Stomach (tissue), 4 donors: ENCODE measurements at regions not wholly inside any gene's neighbourhood (a gene's known extent, or its start where the extent isn't known, plus 50 kb on each side); places are given as distances from the start of the nearest gene placed in this dataset.

Source experiments
- CTCF ChIP-seq, 7 experiments: fragments of 450-650 bp in 4 of 7; fragments of 200-600 bp in 3 of 7; sonication (generic) in 3 of 7; IDR thresholded peaks; one replicate each; pipeline ENCODE4 v1.5.1; 2016 to 2019; ENCODE audit warnings: antibody characterized with exemption in 7 of 7, control low read depth in 2 of 7, mild to moderate bottlenecking in 1 of 7
- EP300 ChIP-seq: sonication (generic); formaldehyde crosslinking; IDR thresholded peaks from one replicate; pipeline ENCODE4 v1.6.1; 2017; ENCODE audit warnings: antibody characterized with exemption
- POLR2A ChIP-seq, 4 donors: fragments of 450-650 bp; IDR thresholded peaks; one replicate each; pipeline ENCODE4 v1.6.1; 2016; ENCODE audit warnings: antibody characterized with exemption in 4 of 4, control low read depth in 2 of 4, mild to moderate bottlenecking in 1 of 4, moderate library complexity in 1 of 4

- TF ChIP-seq CTCF (IDR thresholded peaks at IDR 0.05) (no peak), EP300 (no peak), POLR2A (IDR thresholded peaks at IDR 0.05) (no peak)
Observed at GRCh38 chr11:114909866-114910265, 231.5 kb downstream of the NXPE2 start.
